NCI-H82 treated with DMSO at 0.1 percent for 48 hours (cell line): ENCODE measurements at regions not wholly inside any gene's neighbourhood (a gene's known extent, or its start where the extent isn't known, plus 50 kb on each side); places are given as distances from the start of the nearest gene placed in this dataset.
A peak's percentile ranks its signal among the peaks of the same experiment; 100 is the strongest.

ENCODE experiments used
- DNase-seq: peaks from one replicate; lab custom pipeline; 2025; ENCODE audit not compliant: unreplicated experiment; lab: John Stamatoyannopoulos, UW

GRCh38 chr1:34597877-34598514 is 156.9 kb upstream of the GJB5 start:
- peak; percentile 9 for DNase-seq

GRCh38 chr1:34602907-34603306 is 151.9 kb upstream of the GJB5 start:
- no peak for DNase-seq

GRCh38 chr1:34603594-34603993 is 151.3 kb upstream of the GJB5 start:
- DNase-seq, result no peak

- no peak for DNase-seq
Observed at GRCh38 chr1:34606504-34606903, 148.3 kb upstream of the GJB5 start.

- no peak for DNase-seq
Observed at GRCh38 chr1:34610063-34610462, 144.8 kb upstream of the GJB5 start.

GRCh38 chr1:34611571-34611970 is 143.3 kb upstream of the GJB5 start:
- no peak for DNase-seq

- no peak for DNase-seq
Observed at GRCh38 chr1:34612091-34612827, 142.6 kb upstream of the GJB5 start.

- no peak for DNase-seq
Observed at GRCh38 chr1:34617321-34618118, 137.3 kb upstream of the GJB5 start.

GRCh38 chr1:34618381-34618780 is 136.5 kb upstream of the GJB5 start:
- DNase-seq, result no peak

GRCh38 chr1:34619256-34619655 is 135.6 kb upstream of the GJB5 start:
- no peak for DNase-seq

GRCh38 chr1:34621916-34622315 is 132.9 kb upstream of the GJB5 start:
- DNase-seq, result no peak

GRCh38 chr1:34625521-34626015 is 129.3 kb upstream of the GJB5 start:
- DNase-seq, result no peak

- no peak for DNase-seq
Observed at GRCh38 chr1:34627465-34628240, 127.2 kb upstream of the GJB5 start.

- no peak for DNase-seq
Observed at GRCh38 chr1:34631126-34631525, 123.7 kb upstream of the GJB5 start.

- DNase-seq, result no peak
Observed at GRCh38 chr1:34639701-34640100, 115.1 kb upstream of the GJB5 start.

GRCh38 chr1:34640654-34641401 is 114.0 kb upstream of the GJB5 start:
- no peak for DNase-seq

GRCh38 chr1:34642679-34643078 is 112.2 kb upstream of the GJB5 start:
- DNase-seq, result no peak

- DNase-seq, result no peak
Observed at GRCh38 chr1:34645109-34645688, 109.6 kb upstream of the GJB5 start.

GRCh38 chr1:34645919-34646318 is 108.9 kb upstream of the GJB5 start:
- no peak for DNase-seq

GRCh38 chr1:34648501-34648900 is 106.3 kb upstream of the GJB5 start:
- DNase-seq, result no peak
